ENCODE measurements at regions not wholly inside any gene's neighbourhood (a gene's known extent, or its start where the extent isn't known, plus 50 kb on each side); places are given as distances from the start of the nearest gene placed in this dataset.

- TF ChIP-seq CTCF (conservative IDR thresholded peaks at IDR 0.05; ENCODE audit: low read depth, low read length) (no peak), POLR2A (IDR thresholded peaks at IDR 0.05; ENCODE audit: low read depth, low read length) (no peak), MXI1 (IDR thresholded peaks at IDR 0.05; ENCODE audit: borderline replicate concordance, low read depth, low read length) (no peak), USF2 (IDR thresholded peaks at IDR 0.05; ENCODE audit: low read depth, low read length) (no peak), MAZ (IDR thresholded peaks at IDR 0.05; ENCODE audit: borderline replicate concordance, low read depth, low read length) (no peak), MAFK (IDR thresholded peaks at IDR 0.05; ENCODE audit: low read depth, low read length) (no peak), RCOR1 (IDR thresholded peaks at IDR 0.05; ENCODE audit: insufficient replicate concordance, low read length) (no peak), CEBPB (IDR thresholded peaks at IDR 0.05; ENCODE audit: low read depth, low read length) (no peak)
Measured at GRCh38 chr3:56929809-56930615, 128.3 kb upstream of the ARHGEF3 start.
